OCI-LY1 (cell line): ENCODE measurements at regions not wholly inside any gene's neighbourhood (a gene's known extent, or its start where the extent isn't known, plus 50 kb on each side); places are given as distances from the start of the nearest gene placed in this dataset.

Source experiments
- H2AFZ ChIP-seq: fragments of 200-600 bp; sonication (generic), shearing (Covaris generic); 2 replicates; pipeline ENCODE4 v1.6.0; 2014; ENCODE audit warnings: antibody characterized with exemption, mild to moderate bottlenecking, low read length
- H3F3A ChIP-seq: fragments of 200-600 bp; sonication (generic), shearing (Covaris generic); 2 replicates; pipeline ENCODE4 v1.6.0; 2014; ENCODE audit warnings: mild to moderate bottlenecking, antibody characterized with exemption, low read length, moderate library complexity; ENCODE audit not compliant: insufficient read depth
- H3K27ac ChIP-seq: fragments of 200-600 bp; sonication (generic); 2 replicates; pipeline ENCODE4 v1.5.1; 2014; ENCODE audit warnings: low read length, mixed run types, mild to moderate bottlenecking, low read depth; ENCODE audit not compliant: poor library complexity, severe bottlenecking
- H3K27me3 ChIP-seq: fragments of 200-600 bp; sonication (generic); 2 replicates; pipeline ENCODE4 v1.6.0; 2014; ENCODE audit warnings: antibody characterized with exemption, mild to moderate bottlenecking, low read length, moderate library complexity; ENCODE audit not compliant: insufficient read depth
- H3K36me3 ChIP-seq: fragments of 200-600 bp; sonication (generic); 2 replicates; pipeline ENCODE4 v1.6.1; 2014; ENCODE audit warnings: mild to moderate bottlenecking, antibody characterized with exemption, low read length, moderate library complexity, mixed read lengths; ENCODE audit not compliant: insufficient read depth
- H3K4me1 ChIP-seq: fragments of 200-600 bp; sonication (generic); 2 replicates; pipeline ENCODE4 v1.5.1; 2014; ENCODE audit warnings: mild to moderate bottlenecking, low read length, moderate library complexity; ENCODE audit not compliant: insufficient read depth, severe bottlenecking
- H3K4me2 ChIP-seq: fragments of 200-600 bp; sonication (generic), shearing (Covaris generic); 2 replicates; pipeline ENCODE4 v1.6.1; 2014; ENCODE audit warnings: low read length
- H3K4me3 ChIP-seq: fragments of 200-600 bp; sonication (generic); 2 replicates; pipeline ENCODE4 v1.5.1; 2014; ENCODE audit warnings: low read length, low read depth, mild to moderate bottlenecking, mixed read lengths; ENCODE audit not compliant: poor library complexity, severe bottlenecking
- H3K79me2 ChIP-seq: fragments of 200-600 bp; shearing (Covaris generic); 2 replicates; pipeline ENCODE4 v1.6.1; 2016; ENCODE audit warnings: mixed run types, low read length, mixed read lengths; ENCODE audit not compliant: insufficient read depth
- H3K9ac ChIP-seq: fragments of 200-600 bp; sonication (generic), shearing (Covaris generic); 2 replicates; pipeline ENCODE4 v1.6.1; 2014; ENCODE audit warnings: mild to moderate bottlenecking, low read length, mixed read lengths
- H3K9me2 ChIP-seq: fragments of 200-600 bp; sonication (generic), shearing (Covaris generic); 2 replicates; pipeline ENCODE4 v1.6.1; 2014; ENCODE audit warnings: low read depth, mild to moderate bottlenecking, low read length, mixed read lengths
- H3K9me3 ChIP-seq: fragments of 200-600 bp; shearing (Covaris generic); 2 replicates; pipeline ENCODE4 v1.6.1; 2014; ENCODE audit warnings: low read length, mixed read lengths
- H4K20me1 ChIP-seq: fragments of 200-600 bp; sonication (generic), shearing (Covaris generic); 2 replicates; pipeline ENCODE4 v1.6.0; 2016; ENCODE audit warnings: mild to moderate bottlenecking, low read length; ENCODE audit not compliant: insufficient read depth
- EZH2 ChIP-seq: fragments of 200-600 bp; sonication (generic), shearing (Covaris generic); IDR thresholded peaks from 2 replicates; pipeline ENCODE4 v1.8.0; 2017; ENCODE audit warnings: borderline replicate concordance, mixed run types, mild to moderate bottlenecking, antibody characterized with exemption, low read length, moderate library complexity, mixed read lengths
- TF ChIP-seq, protein P1 (sequence below): fragments of 200-600 bp; sonication (generic), shearing (Covaris generic); IDR thresholded peaks from 2 replicates; pipeline ENCODE4 v1.5.1; 2017; ENCODE audit warnings: mild to moderate bottlenecking, antibody characterized with exemption, low read length, moderate library complexity, mixed read lengths

DNA sequence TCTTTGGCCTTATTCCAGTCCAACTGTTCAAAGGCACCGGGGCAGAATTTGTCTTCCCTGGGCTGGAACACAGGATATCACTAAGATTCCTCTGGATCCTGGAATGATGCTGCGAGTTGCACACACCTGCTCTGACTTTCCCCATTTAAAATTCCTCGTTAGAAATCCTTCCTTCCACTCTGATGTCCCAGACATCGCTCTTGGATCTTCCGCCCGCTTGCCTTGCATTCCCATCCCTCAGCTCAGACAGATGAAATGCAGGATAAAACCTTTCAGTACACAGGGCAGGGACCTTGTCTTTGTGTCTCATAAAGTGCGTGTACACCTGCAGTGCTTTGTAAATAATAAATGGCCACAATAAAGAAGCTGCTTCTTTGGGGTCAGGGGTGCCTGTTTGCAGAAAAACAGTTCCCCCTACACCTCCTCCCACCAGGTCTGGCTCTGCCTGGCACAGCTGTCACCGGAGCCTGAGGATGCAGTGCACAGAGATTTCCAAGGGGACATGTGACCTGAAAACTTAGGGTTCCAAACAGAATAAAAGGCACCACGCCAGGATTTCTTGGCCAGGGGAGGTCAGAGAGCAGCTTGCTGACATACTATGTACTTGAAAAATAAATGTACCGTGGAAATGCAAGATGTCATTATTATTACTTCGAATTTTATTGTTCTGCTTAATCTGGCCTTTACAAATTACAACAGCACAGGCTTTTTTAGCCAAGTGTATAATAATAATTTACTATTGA, 62.9 kb upstream of the SYT6 start:
- Histone ChIP-seq H4K20me1 (no peaks in the 10 kb centered on the region), H3K27me3 (no peaks in the 10 kb centered on the region), H3K4me3 (no peak overlapping the region), H3K4me2 (no peak overlapping the region), H3K79me2 (no peaks in the 10 kb centered on the region), H2AFZ (no peak overlapping the region), H3K36me3 (no peaks in the 10 kb centered on the region), H3K9me2 (no peaks in the 10 kb centered on the region), H3K9ac (no peak overlapping the region), H3F3A (no peaks in the 10 kb centered on the region), H3K4me1 (no peaks in the 10 kb centered on the region), H3K27ac (no peak overlapping the region), H3K9me3 (no peaks in the 10 kb centered on the region)
- TF ChIP-seq EZH2: no peak
- TF ChIP-seq, protein P1, sequence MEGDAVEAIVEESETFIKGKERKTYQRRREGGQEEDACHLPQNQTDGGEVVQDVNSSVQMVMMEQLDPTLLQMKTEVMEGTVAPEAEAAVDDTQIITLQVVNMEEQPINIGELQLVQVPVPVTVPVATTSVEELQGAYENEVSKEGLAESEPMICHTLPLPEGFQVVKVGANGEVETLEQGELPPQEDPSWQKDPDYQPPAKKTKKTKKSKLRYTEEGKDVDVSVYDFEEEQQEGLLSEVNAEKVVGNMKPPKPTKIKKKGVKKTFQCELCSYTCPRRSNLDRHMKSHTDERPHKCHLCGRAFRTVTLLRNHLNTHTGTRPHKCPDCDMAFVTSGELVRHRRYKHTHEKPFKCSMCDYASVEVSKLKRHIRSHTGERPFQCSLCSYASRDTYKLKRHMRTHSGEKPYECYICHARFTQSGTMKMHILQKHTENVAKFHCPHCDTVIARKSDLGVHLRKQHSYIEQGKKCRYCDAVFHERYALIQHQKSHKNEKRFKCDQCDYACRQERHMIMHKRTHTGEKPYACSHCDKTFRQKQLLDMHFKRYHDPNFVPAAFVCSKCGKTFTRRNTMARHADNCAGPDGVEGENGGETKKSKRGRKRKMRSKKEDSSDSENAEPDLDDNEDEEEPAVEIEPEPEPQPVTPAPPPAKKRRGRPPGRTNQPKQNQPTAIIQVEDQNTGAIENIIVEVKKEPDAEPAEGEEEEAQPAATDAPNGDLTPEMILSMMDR: no peak

DNA sequence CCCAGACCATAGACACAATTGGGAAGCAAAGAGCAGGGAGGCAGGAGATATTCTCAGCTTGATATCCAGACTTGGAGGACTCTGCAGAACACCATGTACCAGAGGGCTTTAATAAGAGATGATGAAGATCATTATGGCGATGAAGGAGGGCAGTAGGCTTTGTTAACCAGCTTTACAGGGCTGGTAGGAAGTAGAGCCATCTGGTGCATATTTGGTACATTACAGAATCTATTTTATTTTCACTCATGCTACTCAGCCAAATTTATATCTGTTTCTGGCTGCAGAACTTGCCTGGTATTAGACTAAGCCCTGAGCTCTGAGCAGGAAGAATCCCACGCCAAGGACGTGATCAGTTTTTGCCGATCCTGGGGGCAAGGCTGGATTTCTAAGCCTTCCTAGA, 61.8 kb upstream of the SYT6 start:
- TF ChIP-seq, protein P1: no peak
- Histone ChIP-seq H3K27me3 (no peaks in the 10 kb centered on the region), H4K20me1 (no peaks in the 10 kb centered on the region), H3K4me2 (no peak overlapping the region), H3K9me3 (no peaks in the 10 kb centered on the region), H3K9ac (no peak overlapping the region), H3F3A (no peaks in the 10 kb centered on the region), H3K9me2 (no peaks in the 10 kb centered on the region), H3K27ac (no peak overlapping the region), H3K4me1 (no peaks in the 10 kb centered on the region), H3K36me3 (no peaks in the 10 kb centered on the region), H3K79me2 (no peaks in the 10 kb centered on the region), H2AFZ (no peak overlapping the region), H3K4me3 (no peak overlapping the region)

DNA sequence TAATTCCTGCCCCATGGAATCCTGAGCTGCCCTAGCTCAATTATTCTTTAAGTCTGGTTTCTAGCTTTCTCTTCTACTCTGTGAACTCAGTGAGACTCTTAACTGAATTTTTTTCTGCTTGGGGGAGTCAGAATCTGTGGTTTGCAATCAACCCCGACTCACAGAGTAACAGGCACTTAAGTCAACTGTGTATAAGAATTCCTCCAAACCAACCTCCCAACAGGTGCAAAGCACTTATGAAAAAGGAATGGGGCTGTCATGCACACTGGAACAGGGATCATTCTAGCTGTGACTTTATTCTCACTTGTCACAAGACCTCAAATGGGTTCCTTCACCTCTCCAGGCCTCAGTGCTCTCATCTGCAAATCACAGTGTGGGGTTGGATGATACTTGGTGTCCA, 60.3 kb upstream of the SYT6 start:
- Histone ChIP-seq H2AFZ (no peak overlapping the region), H3K4me3 (no peak overlapping the region), H3K9me2 (no peaks in the 10 kb centered on the region), H3K36me3 (no peaks in the 10 kb centered on the region), H3K79me2 (no peaks in the 10 kb centered on the region), H3K9me3 (no peaks in the 10 kb centered on the region), H4K20me1 (no peaks in the 10 kb centered on the region), H3K4me1 (no peaks in the 10 kb centered on the region), H3K27me3 (no peaks in the 10 kb centered on the region), H3K27ac (no peak overlapping the region), H3K9ac (no peak overlapping the region), H3F3A (no peaks in the 10 kb centered on the region), H3K4me2 (no peak overlapping the region)
- TF ChIP-seq EZH2: no peak
- TF ChIP-seq, protein P1: no peak
